A673 (cell line): ENCODE measurements at regions not wholly inside any gene's neighbourhood (a gene's known extent, or its start where the extent isn't known, plus 50 kb on each side); places are given as distances from the start of the nearest gene placed in this dataset.

Source experiments
- EZH2 ChIP-seq: fragments of 200-600 bp; sonication (generic); IDR thresholded peaks from 2 replicates; pipeline ENCODE4 v1.6.1; 2017; ENCODE audit warnings: borderline replicate concordance, low read depth, mild to moderate bottlenecking, mixed read lengths, antibody characterized with exemption, low read length; ENCODE audit not compliant: poor library complexity, severe bottlenecking
- TF ChIP-seq, protein P1 (sequence below): fragments of 300-800, 200-600 bp; sonication (generic); conservative IDR thresholded peaks from 2 replicates; pipeline ENCODE4 v1.5.1; 2017; ENCODE audit warnings: low read depth, mild to moderate bottlenecking, antibody characterized with exemption, low read length, moderate library complexity, mixed read lengths

- TF ChIP-seq, protein P1, sequence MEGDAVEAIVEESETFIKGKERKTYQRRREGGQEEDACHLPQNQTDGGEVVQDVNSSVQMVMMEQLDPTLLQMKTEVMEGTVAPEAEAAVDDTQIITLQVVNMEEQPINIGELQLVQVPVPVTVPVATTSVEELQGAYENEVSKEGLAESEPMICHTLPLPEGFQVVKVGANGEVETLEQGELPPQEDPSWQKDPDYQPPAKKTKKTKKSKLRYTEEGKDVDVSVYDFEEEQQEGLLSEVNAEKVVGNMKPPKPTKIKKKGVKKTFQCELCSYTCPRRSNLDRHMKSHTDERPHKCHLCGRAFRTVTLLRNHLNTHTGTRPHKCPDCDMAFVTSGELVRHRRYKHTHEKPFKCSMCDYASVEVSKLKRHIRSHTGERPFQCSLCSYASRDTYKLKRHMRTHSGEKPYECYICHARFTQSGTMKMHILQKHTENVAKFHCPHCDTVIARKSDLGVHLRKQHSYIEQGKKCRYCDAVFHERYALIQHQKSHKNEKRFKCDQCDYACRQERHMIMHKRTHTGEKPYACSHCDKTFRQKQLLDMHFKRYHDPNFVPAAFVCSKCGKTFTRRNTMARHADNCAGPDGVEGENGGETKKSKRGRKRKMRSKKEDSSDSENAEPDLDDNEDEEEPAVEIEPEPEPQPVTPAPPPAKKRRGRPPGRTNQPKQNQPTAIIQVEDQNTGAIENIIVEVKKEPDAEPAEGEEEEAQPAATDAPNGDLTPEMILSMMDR, result no peak
- no peak for TF ChIP-seq EZH2
These were observed 1619.6 kb upstream of the WWC1 start for GRCh38 chr5:166671811-166672210.
